ENCODE measurements at regions not wholly inside any gene's neighbourhood (a gene's known extent, or its start where the extent isn't known, plus 50 kb on each side); places are given as distances from the start of the nearest gene placed in this dataset.

DNA sequence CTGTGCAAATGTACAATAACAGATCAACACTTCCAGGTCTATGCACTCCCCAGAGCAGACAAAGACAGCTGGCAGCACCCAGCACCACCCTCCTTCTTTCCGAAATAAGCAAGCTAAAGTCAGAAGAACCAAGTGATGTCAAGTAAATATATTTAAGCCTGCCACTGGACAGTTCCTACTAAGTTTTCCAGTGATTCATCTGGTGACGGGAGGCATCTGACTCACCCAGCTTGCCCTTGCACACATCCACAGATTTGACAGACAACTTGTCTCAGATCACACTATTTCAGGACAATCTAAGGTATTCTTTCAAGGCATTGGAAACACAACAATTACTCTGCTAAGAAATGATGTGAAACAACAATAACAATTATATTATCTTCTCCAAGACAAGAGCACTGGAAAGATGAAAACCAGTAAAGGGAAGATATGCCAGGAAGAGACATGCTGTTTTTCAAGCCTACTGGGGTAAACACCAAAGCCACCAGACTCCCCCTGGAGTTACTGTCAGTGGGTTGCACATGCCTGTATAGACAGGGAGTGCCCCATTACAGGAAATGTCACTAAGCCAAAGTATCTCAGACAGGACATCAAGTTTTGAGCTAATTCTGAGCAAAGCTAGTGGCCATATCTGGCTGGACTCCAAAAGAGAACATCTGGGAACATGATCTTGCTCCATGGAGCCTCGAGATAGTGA lies 287.9 kb upstream of the KLHL29 start:
- TF ChIP-seq, protein P1, sequence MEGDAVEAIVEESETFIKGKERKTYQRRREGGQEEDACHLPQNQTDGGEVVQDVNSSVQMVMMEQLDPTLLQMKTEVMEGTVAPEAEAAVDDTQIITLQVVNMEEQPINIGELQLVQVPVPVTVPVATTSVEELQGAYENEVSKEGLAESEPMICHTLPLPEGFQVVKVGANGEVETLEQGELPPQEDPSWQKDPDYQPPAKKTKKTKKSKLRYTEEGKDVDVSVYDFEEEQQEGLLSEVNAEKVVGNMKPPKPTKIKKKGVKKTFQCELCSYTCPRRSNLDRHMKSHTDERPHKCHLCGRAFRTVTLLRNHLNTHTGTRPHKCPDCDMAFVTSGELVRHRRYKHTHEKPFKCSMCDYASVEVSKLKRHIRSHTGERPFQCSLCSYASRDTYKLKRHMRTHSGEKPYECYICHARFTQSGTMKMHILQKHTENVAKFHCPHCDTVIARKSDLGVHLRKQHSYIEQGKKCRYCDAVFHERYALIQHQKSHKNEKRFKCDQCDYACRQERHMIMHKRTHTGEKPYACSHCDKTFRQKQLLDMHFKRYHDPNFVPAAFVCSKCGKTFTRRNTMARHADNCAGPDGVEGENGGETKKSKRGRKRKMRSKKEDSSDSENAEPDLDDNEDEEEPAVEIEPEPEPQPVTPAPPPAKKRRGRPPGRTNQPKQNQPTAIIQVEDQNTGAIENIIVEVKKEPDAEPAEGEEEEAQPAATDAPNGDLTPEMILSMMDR (IDR thresholded peaks at IDR 0.05; ENCODE audit: extremely low read depth, missing control alignments) = no peak
- DNase-seq (ENCODE audit: low spot score) = no peak

DNA sequence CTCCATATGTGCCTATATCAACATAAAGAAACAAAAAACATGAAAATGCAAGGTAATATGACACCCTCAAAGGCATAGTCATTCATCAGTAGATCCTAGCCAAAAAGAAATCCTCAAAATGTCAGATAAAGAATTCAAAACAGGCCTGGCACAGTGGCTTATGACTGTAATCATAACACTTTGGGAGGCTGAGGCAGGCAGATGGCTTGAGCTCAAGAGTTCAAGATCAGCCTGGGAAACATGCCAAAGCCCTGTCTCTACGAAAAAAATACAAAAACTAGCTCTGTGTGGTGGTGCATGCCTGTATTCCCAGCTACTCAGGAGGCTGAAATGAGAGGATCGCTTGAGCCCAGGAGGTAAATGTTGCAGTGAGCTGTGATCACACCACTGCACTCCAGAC lies 284.6 kb upstream of the KLHL29 start:
- TF ChIP-seq, protein P1 (IDR thresholded peaks at IDR 0.05; ENCODE audit: extremely low read depth, missing control alignments) = no peak
- no peak for DNase-seq (ENCODE audit: low spot score)

DNA sequence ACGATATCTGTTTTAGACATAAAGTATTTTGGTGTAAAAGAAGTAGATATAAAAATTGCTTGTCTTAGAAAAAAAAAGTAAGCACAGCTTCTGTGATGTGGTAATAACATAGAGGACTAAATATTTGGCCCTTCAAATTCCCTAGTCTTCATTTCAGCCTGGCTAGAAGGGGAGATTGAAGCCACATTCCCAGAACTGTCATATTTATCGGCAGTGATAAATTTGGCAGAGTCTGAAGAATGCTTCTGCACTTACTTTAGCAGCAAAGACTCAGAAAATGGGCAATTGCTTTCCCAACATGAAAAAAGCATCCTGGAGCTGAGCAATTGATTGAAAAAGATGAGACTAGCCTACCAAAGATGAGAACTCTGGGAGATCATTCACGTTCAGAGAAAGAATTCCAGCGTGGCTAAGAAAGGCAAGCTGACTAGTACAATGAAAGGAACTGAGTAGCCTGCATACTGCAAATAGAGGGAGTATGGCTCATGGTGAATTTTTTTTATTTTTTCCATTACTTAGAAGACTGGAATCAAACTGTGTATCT lies 278.7 kb upstream of the KLHL29 start:
- TF ChIP-seq, protein P1 (IDR thresholded peaks at IDR 0.05; ENCODE audit: extremely low read depth, missing control alignments) = no peak
- DNase-seq (ENCODE audit: low spot score) = no peak

DNA sequence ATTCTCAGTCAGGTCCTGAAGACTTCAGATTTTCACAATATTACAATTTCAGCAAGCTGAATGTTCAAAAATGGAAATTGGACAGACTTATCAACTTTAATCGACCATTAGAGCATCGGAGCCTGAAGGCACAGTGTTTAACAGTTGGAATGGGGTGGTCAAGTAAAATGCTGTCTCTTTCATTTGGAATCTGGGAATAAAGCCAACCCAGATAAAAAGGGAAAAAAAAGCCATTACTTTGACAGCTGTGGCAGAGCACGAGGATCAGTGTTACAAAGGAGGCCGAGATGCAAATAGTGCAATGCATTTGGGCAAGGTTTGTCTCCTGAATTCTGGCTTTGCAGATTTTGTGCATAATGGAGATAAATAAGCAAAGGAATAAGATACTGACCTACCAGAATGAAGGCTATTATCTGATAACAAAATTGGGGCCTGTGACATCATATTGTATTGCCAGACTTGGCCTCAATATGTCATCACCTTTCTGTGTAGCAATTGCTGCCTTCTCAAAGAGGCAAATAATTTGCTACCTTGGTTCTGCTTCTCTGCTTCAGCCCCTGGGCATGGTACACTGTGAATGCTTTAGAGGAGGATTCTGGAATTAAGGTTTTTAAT lies 277.5 kb upstream of the KLHL29 start:
- DNase-seq (ENCODE audit: low spot score) = no peak
- TF ChIP-seq, protein P1 (IDR thresholded peaks at IDR 0.05; ENCODE audit: extremely low read depth, missing control alignments) = no peak

DNA sequence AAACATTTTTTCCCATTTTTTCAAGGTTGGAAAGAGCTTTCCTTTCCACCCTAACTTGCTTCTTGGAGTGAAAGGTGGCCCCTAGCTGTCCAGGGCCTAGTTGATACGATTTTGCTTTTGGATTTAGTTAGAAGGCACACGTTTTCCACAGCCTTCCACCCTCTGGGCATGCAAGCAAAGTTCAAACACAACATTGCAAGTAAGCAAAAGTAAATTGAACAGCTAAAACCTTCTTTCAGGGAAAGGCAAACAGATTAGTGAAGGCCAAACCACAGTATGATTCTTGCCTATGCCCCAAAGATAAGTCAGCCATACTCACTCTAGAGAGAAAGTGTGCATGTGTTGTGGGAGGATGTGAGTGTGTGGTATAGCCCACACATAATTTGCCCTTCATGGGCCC lies 273.7 kb upstream of the KLHL29 start:
- DNase-seq (ENCODE audit: low spot score) = no peak
- TF ChIP-seq, protein P1 (IDR thresholded peaks at IDR 0.05; ENCODE audit: extremely low read depth, missing control alignments) = no peak

DNA sequence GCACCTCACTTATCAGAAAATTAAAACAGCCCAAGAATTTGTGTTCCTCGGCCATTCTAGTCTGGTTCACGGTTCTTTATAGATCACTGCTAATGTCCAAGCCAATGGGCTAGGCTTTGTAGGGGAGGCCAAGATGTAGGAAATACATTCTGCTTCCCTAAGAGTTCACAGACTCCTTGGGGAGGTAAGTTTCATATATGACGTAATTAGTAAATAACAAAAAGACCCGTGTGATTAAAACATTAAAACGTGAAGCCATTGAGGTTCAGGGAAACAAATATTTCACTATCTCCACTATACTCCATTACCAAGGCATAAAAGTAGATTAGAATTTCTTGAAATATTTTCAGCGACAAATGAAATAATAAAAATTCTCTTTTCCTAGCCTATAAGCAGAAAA lies 272.5 kb upstream of the KLHL29 start:
- TF ChIP-seq, protein P1 (IDR thresholded peaks at IDR 0.05; ENCODE audit: extremely low read depth, missing control alignments) = no peak
- no peak for DNase-seq (ENCODE audit: low spot score)

DNA sequence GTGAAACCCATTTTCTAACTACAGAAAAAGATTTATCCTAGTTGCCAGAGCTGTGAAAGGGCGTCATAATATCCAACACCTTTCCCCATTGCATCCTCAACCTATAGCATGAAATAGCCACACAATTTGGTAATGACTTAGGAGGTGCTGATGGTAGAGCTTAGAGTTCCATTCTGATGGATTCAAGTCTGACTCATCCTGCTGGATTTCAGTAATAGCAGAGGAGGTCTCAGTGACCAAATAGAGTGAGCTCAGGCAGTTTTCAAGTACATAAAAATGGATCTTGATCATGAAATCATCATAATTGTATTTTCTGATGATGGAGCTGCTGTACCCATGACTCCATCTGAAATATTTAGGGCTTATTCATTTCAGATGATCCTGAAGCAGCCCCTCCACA lies 270.7 kb upstream of the KLHL29 start:
- TF ChIP-seq, protein P1 (IDR thresholded peaks at IDR 0.05; ENCODE audit: extremely low read depth, missing control alignments) = no peak
- no peak for DNase-seq (ENCODE audit: low spot score)

Data from GM20000 (cell line).